Body of pancreas (tissue), 4 donors: ENCODE measurements at regions not wholly inside any gene's neighbourhood (a gene's known extent, or its start where the extent isn't known, plus 50 kb on each side); places are given as distances from the start of the nearest gene placed in this dataset.
"Not testable (repeated sequence)": the region's sequence is repeated elsewhere in the genome, so short reads cannot be mapped to it uniquely, and the experiment has no call there.

Source experiments
- POLR2A ChIP-seq, 3 donors: fragments of 450-650 bp; IDR thresholded peaks; one replicate each; pipeline ENCODE4 v1.6.1; 2016; ENCODE audit warnings: antibody characterized with exemption in 3 of 3, mild to moderate bottlenecking in 2 of 3
- TF ChIP-seq, protein P1 (sequence below), 7 experiments: fragments of 450-650 bp in 4 of 7; fragments of 200-600 bp in 3 of 7; sonication (generic) in 3 of 7; IDR thresholded peaks; one replicate each; pipeline ENCODE4 v1.5.1; 2016 to 2019; ENCODE audit warnings: antibody characterized with exemption in 7 of 7

- TF ChIP-seq, protein P1, sequence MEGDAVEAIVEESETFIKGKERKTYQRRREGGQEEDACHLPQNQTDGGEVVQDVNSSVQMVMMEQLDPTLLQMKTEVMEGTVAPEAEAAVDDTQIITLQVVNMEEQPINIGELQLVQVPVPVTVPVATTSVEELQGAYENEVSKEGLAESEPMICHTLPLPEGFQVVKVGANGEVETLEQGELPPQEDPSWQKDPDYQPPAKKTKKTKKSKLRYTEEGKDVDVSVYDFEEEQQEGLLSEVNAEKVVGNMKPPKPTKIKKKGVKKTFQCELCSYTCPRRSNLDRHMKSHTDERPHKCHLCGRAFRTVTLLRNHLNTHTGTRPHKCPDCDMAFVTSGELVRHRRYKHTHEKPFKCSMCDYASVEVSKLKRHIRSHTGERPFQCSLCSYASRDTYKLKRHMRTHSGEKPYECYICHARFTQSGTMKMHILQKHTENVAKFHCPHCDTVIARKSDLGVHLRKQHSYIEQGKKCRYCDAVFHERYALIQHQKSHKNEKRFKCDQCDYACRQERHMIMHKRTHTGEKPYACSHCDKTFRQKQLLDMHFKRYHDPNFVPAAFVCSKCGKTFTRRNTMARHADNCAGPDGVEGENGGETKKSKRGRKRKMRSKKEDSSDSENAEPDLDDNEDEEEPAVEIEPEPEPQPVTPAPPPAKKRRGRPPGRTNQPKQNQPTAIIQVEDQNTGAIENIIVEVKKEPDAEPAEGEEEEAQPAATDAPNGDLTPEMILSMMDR (IDR thresholded peaks at IDR 0.05) = not testable (repeated sequence)
- TF ChIP-seq POLR2A (IDR thresholded peaks at IDR 0.05) = not testable (repeated sequence)
Measured at GRCh38 chr13:46437808-46438404, 50.9 kb upstream of the RUBCNL start.
